ENCODE measurements at regions not wholly inside any gene's neighbourhood (a gene's known extent, or its start where the extent isn't known, plus 50 kb on each side); places are given as distances from the start of the nearest gene placed in this dataset.

DNA sequence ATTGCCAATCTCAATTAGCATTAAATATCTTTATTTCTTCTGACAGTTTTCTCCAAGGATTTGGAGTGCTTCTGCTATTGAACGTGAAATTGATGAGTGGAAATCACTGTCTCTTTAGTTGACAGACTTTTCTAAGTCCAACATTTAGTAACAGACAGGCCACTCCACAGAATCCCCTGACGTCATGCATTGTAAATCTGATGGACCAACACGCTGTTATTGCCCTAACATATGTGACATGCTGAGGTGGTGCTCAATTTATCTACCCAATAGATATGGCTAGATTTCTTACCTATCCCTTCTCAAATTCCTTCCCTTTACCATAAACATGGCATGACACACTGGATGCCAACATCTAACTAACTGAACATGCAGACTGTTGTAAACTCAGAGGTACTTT, 240.6 kb upstream of the DGKB start:
- TF ChIP-seq CTCF (IDR thresholded peaks at IDR 0.05) (no peak), POLR2A (IDR thresholded peaks at IDR 0.05) (no peak)

All from vagina (tissue), 2 donors.